ENCODE measurements at regions not wholly inside any gene's neighbourhood (a gene's known extent, or its start where the extent isn't known, plus 50 kb on each side); places are given as distances from the start of the nearest gene placed in this dataset.
A peak's percentile ranks its signal among the peaks of the same experiment; 100 is the strongest.

- peaks cover 9% of the 10 kb centered on the region for H3K4me1 ChIP-seq (ENCODE audit: insufficient read depth, low read length)
- no peaks in the 10 kb centered on the region for H3K36me3 ChIP-seq (replicated peaks in 1 of 2; ENCODE audit: control insufficient read depth in 1 of 2, insufficient read depth in 2 of 2, low read length in 2 of 2)
- intact Hi-C loops (cut with micrococcal nuclease; ENCODE audit: unreplicated experiment): no loop called here
- no peaks in the 10 kb centered on the region for H3K79me2 ChIP-seq (ENCODE audit: insufficient read depth, low read length)
- H3K4me2 ChIP-seq (ENCODE audit: low read depth, low read length): peak overlapping the region; percentile 9; the same call in 1 of the 2 replicates
- no TSS peak for BruUV-seq (replicated peaks)
- 40% methylated on average over 7 of the region's 7 CpGs for WGBS (ENCODE audit: low lambda C conversion rate)
- FAIRE-seq (no peak), DNase-seq (ENCODE audit: low spot score) (no peak), ATAC-seq (no peak)
- no peaks in the 10 kb centered on the region for H4K20me1 ChIP-seq (ENCODE audit: insufficient read depth, low read length)
- no peak overlapping the region for H3K9ac ChIP-seq (ENCODE audit: insufficient read depth, low read depth, low read length)
- H2AFZ ChIP-seq (ENCODE audit: low read length): peak overlapping the region; percentile 85
- no peaks in the 10 kb centered on the region for H3K27me3 ChIP-seq (ENCODE audit: control insufficient read depth in 1 of 2, insufficient read depth in 2 of 2, low read length in 2 of 2)
- CTCF ChIA-PET (ENCODE audit: low intra/inter-chr PET ratio, low total read pairs): no interaction called here
- no peak overlapping the region; a peak in 1 of 6 replicates for H3K4me3 ChIP-seq (replicated peaks in 1 of 3; ENCODE audit: insufficient read depth in 1 of 3, low read depth in 2 of 3, low read length in 3 of 3)
- POLR2A ChIA-PET: no interaction called here
- peaks cover 58% of the 10 kb centered on the region for H3K9me3 ChIP-seq (ENCODE audit: low read length)
- in situ Hi-C loops (cut with HindIII; ENCODE audit: extremely low pct_ligation_motif_present, low pct_unique_long_range_greater_than_20kb): no loop called here
- H3K27ac ChIP-seq (ENCODE audit: extremely low read length, insufficient read depth, low read length): no peak overlapping the region
- no peak for TF ChIP-seq CREBL2 (CRISPR knock-in tag; IDR thresholded peaks at IDR 0.05; ENCODE audit: borderline replicate concordance)
- no peak for TF ChIP-seq SMAD9 (CRISPR knock-in tag; IDR thresholded peaks at IDR 0.05)
- no peak for TF ChIP-seq ZFP36L1 (CRISPR knock-in tag; IDR thresholded peaks at IDR 0.05)
- TF ChIP-seq ZNF281 (CRISPR knock-in tag; IDR thresholded peaks at IDR 0.05; ENCODE audit: borderline replicate concordance): no peak
- no peak for TF ChIP-seq RBFOX2 (IDR thresholded peaks at IDR 0.05; ENCODE audit: low read depth, low read length)
- no peak for TF ChIP-seq ZNF639 (CRISPR knock-in tag; conservative IDR thresholded peaks at IDR 0.05)
- TF ChIP-seq DBP (CRISPR knock-in tag; IDR thresholded peaks at IDR 0.05; ENCODE audit: not compliant biosample characterization): no peak
- TF ChIP-seq ZKSCAN5 (CRISPR knock-in tag; IDR thresholded peaks at IDR 0.05): no peak
- no peak for TF ChIP-seq ZBTB46 (CRISPR knock-in tag; IDR thresholded peaks at IDR 0.05; ENCODE audit: borderline replicate concordance)
- TF ChIP-seq ZNF343 (CRISPR knock-in tag; IDR thresholded peaks at IDR 0.05): no peak
- no peak for TF ChIP-seq PHF5A (CRISPR knock-in tag; IDR thresholded peaks at IDR 0.05; ENCODE audit: low read depth, unreplicated experiment)
- TF ChIP-seq ZNF484 (CRISPR knock-in tag; IDR thresholded peaks at IDR 0.05; ENCODE audit: borderline replicate concordance, low read depth): no peak
- no peak for TF ChIP-seq ZNF83 (CRISPR knock-in tag; IDR thresholded peaks at IDR 0.05; ENCODE audit: borderline replicate concordance)
Measured at GRCh38 chr5:165622864-165623536, 2117.6 kb downstream of the MAT2B start.
